Mesothelial cell of epicardium (in vitro differentiated cells): ENCODE measurements at regions not wholly inside any gene's neighbourhood (a gene's known extent, or its start where the extent isn't known, plus 50 kb on each side); places are given as distances from the start of the nearest gene placed in this dataset.

Experiments
- DNase-seq, 2 experiments: peaks; one replicate each; pipeline ENCODE4 v3.0.0; 2021; ENCODE audit warnings: low spot score in 2 of 2; ENCODE audit not compliant: unreplicated experiment in 2 of 2
- H3K27ac Mint-ChIP-seq: 2 replicates; pipeline ENCODE4 v1.8.0; 2021; ENCODE audit warnings: mixed read lengths
- H3K27me3 Mint-ChIP-seq: 2 replicates; pipeline ENCODE4 v1.8.0; 2021; ENCODE audit warnings: low read depth, mixed read lengths
- H3K36me3 Mint-ChIP-seq: 2 replicates; pipeline ENCODE4 v1.8.0; 2021; ENCODE audit warnings: mixed read lengths
- H3K4me1 Mint-ChIP-seq: 2 replicates; pipeline ENCODE4 v1.8.0; 2021; ENCODE audit warnings: mixed read lengths
- H3K4me3 Mint-ChIP-seq: 2 replicates; pipeline ENCODE4 v1.8.0; 2021; ENCODE audit warnings: mild to moderate bottlenecking, moderate library complexity, mixed read lengths
- H3K9me3 Mint-ChIP-seq: 2 replicates; pipeline ENCODE4 v1.8.0; 2021; ENCODE audit warnings: mixed read lengths
- CTCF ChIP-seq: fragments of 200-600 bp; sonication (generic); IDR thresholded peaks from one replicate; pipeline ENCODE4 v1.5.0; 2021; ENCODE audit warnings: antibody characterized with exemption; ENCODE audit not compliant: unreplicated experiment

GRCh38 chr22:23369054-23369685 is 188.9 kb downstream of the BCR start:
- H3K4me1 Mint-ChIP-seq, result peaks cover 4% of the 10 kb centered on the region
- TF ChIP-seq CTCF, result no peak
- H3K4me3 Mint-ChIP-seq, result no peak overlapping the region
- no peak for DNase-seq
- H3K27ac Mint-ChIP-seq, result no peak overlapping the region
- peaks cover 30% of the 10 kb centered on the region for H3K36me3 Mint-ChIP-seq
- H3K9me3 Mint-ChIP-seq, result no peaks in the 10 kb centered on the region
- peaks cover 26% of the 10 kb centered on the region for H3K27me3 Mint-ChIP-seq
